A673 (cell line): ENCODE measurements at regions not wholly inside any gene's neighbourhood (a gene's known extent, or its start where the extent isn't known, plus 50 kb on each side); places are given as distances from the start of the nearest gene placed in this dataset.

Source experiments
- CTCF ChIP-seq: fragments of 300-800, 200-600 bp; sonication (generic); conservative IDR thresholded peaks from 2 replicates; pipeline ENCODE4 v1.5.1; 2017; ENCODE audit warnings: low read depth, mild to moderate bottlenecking, antibody characterized with exemption, low read length, moderate library complexity, mixed read lengths
- EZH2 ChIP-seq: fragments of 200-600 bp; sonication (generic); IDR thresholded peaks from 2 replicates; pipeline ENCODE4 v1.6.1; 2017; ENCODE audit warnings: borderline replicate concordance, low read depth, mild to moderate bottlenecking, mixed read lengths, antibody characterized with exemption, low read length; ENCODE audit not compliant: poor library complexity, severe bottlenecking

GRCh38 chr7:109121599-109122300 lies 552.1 kb downstream of the DNAJB9 start:
- no peak for TF ChIP-seq CTCF
- no peak for TF ChIP-seq EZH2
